SHP77 (cell line): ENCODE measurements at regions not wholly inside any gene's neighbourhood (a gene's known extent, or its start where the extent isn't known, plus 50 kb on each side); places are given as distances from the start of the nearest gene placed in this dataset.
A peak's percentile ranks its signal among the peaks of the same experiment; 100 is the strongest.
"Not testable (repeated sequence)": the region's sequence is repeated elsewhere in the genome, so short reads cannot be mapped to it uniquely, and the experiment has no call there.

Source experiments
- DNase-seq, 2 experiments: peaks; one replicate each; lab custom pipeline; 2025; lab: John Stamatoyannopoulos, UW

DNA sequence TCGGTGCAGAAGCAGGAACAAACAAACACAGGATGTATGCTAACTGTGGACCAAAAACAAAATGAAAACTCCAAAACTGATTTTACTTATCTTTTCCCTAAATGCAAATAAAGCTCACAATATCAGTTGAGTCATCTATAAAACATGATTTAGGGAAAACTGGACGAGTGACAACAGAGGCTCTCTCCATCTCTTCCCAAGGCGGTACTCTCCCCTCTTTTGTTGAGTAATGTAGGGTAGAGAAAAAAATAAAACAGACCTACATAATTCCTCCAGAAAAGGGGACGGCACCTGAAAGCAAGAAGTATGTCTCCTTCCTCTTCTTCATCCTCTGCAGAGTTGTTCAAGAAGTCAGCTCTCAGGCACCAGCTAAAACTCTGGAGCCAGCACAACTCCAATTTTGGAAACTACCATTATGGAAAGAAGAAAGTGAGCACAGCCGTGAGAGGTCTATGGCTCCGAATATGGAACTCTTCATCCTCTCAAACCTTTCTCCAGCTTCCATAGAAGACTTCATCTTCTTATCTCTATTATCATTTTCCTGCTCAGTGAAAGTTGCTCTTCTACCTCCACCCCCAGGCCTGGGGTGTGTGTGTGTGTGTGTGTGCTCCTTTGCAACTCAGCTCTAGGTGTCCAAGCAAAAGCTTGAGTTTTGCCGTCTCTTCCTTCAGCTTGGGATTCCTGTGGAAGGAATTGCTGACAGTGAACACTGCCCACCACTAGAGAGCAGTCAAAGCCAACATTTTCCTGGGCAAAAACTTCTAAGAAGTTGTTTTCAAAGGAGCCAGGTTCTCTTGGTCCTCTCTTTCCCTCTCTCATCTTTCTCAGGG is 155.4 kb downstream of the DIO2 start:
- peak in 1 of 2 experiments; percentile 13 for DNase-seq

DNA sequence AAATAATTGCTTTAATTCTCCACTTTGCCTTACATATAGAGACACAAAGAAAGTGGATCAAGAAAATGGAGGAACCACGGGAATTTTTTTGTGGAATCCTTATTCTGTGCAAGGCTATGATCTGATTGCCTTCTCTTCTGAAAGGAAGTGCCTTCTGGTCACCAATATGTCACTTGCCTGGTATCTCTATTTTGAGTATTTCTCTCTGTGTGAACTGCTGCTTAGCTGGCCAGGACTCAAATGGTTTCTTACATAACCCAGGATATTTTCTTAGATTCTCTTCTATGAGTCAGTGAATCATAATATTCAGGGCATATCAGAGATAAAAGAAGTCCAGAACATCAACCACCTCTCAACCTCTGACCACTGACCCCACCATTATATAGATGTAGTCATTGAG is 156.1 kb downstream of the DIO2 start:
- no peak for DNase-seq

DNA sequence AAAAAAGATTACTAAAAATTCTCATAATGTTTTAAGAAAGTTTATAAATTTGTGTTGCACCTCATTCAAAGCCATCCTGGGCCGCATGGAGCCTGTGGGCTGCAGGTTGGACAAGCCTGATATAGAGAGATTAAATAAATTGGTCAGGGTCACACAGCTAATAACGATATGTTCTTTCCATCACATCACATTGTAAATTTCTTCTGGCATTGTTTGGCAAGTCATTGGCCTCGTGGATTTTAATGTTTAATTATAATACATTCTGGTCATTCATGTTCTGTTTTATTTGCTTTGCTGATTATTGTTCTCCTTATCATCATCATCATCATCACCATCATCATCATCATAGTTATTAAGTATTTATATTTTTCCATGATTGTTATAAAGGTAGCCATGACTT is 157.3 kb downstream of the DIO2 start:
- DNase-seq: no peak

DNA sequence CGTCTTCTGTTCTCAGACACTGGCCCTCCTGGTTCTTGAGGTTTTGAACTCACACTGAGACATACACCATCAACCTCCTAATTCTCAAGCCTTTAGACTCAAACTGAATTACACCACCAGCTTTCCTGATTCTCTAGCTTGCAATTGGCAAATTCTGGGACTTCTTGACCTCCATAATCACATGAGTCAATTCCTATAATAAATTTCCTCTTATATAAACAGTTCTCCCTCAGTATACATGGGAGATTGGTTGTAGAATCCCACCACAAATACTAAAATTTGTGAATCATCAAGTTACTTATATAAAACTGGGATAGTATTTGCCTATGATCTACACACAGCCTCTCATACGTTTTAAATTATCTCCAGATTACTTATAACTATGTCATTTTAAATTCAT is 162.2 kb downstream of the DIO2 start:
- DNase-seq: no peak

DNA sequence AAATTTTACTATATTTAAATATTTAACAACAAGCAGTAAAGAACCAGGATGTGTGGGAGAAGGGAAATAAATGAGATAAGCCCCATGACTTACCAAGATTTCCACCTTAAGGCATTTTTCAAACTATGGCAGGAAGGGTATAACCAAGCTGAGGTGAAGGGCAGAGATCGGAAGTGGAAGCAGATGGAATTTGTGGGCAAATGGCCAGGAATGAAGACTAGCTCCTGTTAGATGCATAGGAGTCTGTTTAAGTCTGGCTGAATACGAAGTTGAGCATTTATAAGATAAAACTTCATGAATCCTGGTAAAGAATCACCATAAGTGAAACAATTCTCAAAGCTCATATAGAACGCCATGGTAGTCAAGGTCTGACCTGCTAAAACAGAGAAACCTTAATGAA is 163.5 kb downstream of the DIO2 start:
- peak in 1 of 2 experiments; percentile 16 for DNase-seq

DNA sequence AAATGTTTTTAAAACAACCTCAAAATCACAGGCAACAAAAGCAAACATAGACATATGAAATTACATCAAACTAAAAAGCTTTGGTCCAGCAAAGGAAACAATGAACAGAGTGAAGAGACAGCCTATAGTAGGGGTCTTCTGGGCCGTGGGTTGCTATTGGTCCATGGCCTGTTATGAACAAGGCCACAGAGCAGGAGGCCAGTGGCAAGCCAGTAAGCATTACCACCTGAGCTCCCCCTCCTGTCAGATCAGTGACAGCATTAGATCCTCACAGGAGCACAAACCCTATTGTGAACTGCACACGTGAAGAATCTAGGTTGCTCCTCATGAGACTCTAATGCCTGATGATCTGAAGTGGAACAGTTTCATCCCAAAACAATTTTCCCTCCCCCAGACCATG is 174.0 kb downstream of the DIO2 start:
- no peak for DNase-seq

DNA sequence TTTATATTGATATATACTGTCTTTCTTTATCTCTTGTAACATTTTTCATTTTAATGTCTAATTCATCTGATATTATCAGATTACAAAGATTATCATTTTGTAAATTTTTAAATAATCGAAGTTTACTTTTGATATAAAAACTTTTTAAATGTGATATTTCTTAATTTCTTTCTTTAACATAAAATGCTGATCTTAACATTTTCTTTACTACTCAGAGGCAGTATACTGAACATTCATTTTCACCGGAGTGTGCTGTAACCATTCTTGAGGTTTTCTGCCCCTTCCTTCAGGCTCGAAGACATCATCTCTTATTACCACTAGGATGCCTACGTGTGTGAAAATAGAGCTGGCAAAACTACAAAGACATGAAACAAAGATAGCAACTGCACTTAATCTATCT is 186.9 kb downstream of the DIO2 start:
- DNase-seq: no peak

DNA sequence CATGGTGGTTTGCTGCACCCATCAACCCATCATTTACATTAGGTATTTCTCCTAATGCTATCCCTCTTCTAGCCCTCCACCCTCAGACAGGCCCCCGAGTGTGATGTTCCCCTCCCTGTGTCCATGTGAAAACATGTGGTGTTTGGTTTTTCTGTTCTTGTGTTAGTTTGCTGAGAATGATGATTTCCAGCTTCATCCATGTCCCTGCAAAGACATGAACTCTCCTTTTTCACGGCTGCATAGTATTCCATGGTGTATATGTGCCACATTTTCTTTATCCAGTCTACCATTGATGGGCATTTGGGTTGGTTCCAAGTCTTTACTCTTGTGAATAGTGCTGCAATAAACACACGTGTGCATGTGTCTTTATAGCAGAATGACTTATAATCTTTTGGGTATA is 192.8 kb downstream of the DIO2 start:
- DNase-seq: not testable (repeated sequence)

DNA sequence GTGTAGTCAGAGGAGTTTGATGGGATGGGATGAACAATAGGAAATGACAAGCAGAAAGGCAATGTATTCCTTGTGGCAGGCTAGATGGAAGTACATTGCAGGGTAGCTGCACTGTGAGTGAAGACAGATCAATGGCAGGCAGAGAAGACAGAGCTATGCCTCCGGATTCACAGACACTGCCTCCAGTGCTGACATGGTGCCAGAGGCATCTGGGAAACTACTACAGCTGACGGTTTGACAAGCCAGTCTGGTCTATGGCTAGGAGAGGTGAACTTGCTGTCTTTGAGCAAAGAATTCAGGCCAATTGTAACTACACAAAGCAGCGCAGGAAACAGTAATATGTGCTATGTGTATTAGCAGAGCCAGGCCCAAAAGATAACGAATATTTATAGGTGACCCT is 193.5 kb downstream of the DIO2 start:
- DNase-seq: no peak

DNA sequence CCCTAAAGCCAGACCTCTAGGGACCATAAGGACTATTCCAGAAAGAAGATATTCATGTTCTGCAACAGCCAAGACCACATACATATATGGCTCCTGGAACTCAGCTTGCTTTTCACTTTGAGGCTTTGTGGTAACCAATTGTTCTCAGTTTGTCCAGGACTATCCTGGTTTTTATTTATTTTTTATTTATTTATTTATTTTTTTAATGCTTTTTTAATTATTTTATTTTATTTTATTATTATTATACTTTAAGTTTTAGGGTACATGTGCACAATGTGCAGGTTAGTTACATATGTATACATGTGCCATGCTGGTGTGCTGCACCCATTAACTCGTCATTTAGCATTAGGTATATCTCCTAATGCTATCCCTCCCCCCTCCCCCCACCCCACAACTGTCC is 201.1 kb downstream of the DIO2 start:
- not testable (repeated sequence) for DNase-seq

DNA sequence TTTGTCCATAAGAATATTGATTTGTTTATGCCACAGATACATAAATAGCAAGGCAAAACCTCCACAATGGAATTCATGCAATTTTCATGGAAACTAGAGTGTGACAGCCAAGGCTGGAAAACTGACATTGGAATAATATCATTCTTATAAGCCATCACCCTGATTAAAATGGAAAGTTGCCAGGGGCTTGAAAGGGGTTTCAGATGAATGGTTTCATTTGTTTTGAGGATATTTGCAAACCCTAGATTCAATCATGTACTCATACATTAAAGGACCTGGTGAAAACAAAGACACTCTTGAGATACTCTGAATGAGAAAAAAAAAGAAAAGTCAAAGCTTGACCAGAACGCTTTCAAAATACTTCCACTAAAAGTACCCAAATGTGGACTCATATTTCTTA is 205.7 kb downstream of the DIO2 start:
- no peak for DNase-seq

DNA sequence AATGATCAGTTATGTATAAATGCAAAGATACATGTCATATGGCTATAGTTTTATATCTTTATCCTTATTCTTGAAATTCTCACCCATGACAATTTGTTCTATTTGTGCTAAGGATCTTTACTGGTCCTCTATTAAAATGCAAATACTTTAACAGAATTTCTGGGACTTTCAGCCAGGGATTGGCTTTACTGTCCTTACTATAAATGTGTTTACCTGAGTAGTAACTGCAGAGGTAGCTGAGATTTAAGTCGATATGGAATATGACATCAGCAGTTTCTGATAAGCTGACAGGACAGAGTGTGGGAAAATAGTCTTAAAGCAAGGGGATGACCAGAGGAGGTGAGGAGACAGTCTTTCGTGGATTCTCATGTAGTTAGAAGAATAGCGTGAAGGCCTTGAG is 206.4 kb downstream of the DIO2 start:
- DNase-seq: no peak

DNA sequence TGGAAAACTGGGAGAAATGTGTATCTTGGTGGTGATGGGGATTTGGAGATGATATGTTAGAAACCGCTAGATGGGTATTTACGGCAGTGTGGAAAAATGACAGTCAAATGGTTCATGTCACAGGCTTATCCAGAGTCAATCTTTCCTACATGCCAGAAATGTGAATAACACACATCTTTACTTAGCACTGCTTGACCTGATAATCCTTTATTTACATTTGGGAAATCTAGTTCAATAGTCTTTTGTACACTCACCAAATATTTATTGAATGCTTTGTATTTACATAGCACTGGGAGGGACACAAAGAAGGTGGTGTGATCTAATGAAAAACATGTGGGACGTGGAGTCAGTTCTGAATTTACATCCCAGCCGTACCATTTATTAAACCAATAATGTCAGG is 208.2 kb downstream of the DIO2 start:
- peak in 1 of 2 experiments; percentile 2 for DNase-seq

DNA sequence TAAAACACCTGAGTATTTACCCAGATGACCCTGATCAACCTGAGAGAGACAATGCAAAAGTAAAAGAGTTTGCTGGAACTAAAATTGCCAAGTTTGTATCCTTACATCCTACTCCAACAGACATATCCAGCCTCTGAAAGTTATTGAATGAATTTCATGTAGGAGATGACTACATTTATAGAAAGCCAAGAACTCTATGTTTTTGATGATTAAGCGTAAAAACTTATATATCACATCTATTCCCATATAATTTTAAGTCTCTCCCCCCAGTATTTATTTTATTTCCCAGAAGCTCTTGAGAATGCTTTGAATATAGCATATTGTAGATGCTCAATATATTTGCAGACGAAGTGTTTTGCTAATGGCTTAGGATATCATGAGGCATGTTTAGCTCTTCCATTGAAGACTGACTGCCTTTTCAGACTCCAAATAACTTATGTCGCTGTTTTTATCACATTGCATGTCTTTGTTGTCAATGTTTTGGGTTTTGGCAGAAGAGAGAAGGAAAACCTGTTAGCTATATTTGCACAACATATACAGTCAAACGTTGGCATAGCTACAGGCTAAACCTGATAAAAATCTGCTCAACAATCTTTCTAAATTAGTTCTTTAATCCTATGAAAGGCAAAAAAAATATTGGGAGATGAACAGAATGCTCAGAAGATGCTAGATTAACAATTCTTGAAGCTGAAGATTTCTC is 213.6 kb downstream of the DIO2 start:
- no peak for DNase-seq

DNA sequence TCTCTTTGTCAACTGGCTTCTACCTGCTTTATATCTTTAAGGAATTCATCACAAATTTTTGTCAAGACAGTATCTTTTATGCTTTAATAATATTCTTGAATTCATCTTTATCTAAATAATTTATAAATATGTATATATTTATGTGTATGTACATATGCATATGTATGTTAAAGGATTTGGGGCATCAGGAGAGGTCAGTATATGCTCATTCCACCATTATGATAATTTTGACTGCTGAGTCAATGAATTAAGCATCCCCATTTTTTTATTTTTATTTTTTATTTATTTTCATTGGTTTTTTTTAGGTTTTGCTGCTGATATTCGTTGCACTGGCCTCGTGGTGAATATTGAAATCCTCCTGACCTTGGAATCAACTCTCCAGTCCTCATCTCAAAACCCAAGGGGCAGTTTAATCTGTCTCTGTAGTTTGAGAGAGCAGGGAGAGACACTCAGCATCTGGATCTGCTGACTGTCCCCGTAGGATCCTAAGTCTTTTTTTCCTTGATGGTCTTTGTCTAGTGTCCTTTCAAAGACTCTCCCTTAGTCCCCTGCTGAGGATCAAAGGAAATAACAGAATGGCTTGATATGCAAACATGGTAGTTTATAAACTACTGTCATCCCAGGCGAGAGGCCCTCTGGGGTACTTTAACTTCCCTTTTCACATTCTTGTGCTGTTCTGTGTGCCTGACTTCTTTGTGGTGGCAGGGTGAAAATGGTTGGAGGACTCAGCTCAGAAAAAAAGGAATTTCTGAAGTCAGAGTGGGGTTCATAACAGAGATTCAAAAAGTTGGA is 218.7 kb downstream of the DIO2 start:
- DNase-seq: no peak

DNA sequence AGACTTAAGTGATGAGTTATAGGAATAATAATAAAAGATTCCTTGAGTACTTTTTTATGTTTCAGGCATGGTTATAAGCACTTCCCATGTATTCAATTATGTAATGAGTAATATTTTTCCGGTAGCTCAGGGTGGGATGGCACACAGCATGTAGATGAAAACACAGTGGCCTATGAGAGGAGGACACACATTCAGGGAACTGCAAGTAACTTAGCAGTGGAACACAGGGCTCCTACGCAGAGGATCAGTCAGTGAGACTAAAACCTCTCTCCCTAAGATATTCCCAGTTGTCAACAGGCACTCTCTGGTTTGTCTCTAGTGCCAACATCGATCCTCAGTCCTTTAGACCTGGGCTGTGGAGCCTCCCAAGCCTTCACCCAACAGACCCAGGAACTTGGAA is 219.4 kb downstream of the DIO2 start:
- no peak for DNase-seq

DNA sequence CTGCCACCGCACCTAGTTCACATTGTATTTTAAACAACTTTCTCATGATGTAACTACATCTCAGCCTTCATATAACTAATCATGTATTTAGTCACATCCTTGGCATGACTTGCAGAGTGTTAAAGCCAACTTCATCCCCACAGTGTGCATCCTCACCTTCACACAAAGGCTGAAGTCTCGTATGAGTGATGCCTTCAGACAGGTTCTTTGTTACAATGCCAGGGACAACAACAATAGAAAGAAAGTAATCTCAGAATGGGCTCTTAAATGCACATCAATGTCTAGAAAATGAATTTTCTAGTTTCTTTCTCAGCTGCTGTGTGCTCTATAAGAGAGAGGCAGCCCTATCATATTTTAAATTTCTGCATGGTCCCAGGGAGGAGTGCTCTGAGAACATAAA is 221.3 kb downstream of the DIO2 start:
- DNase-seq: no peak

DNA sequence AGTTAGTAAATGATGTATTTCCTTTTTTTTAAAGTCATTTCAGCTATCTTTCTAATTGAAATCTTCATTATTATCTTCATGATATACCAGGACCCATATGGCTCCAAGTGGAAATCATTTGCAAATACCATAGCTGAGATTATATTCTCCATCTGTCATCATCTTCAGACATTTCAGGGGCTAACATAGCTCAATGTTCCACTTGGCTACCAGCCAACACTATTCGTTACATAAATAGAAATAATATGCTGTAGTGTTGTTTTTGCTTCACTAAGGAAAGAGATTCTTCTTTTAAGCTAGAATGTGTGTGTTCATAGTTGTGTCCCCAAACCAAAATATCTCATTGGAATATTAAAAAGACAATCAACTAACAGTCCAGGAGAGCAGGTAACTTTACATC is 225.1 kb downstream of the DIO2 start:
- DNase-seq: no peak

DNA sequence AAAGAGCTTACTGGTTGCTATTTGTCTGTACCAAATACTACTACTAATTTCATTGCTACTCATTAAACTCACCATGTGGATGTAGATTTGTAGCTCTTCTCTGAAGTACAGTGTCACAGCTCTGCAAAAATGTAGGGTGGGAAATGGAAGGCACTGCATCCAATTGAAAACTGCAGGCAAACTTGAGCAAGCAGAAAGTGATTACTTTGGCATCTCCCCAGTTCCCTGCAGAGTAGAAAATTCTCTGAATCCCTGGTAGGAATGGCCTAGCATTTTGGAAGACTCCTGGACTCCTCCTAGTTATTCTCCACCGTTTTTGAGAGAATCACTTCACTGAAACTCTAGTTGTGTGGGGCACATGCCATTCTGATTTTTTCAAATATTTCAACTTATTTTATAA is 239.1 kb downstream of the DIO2 start:
- DNase-seq: no peak

DNA sequence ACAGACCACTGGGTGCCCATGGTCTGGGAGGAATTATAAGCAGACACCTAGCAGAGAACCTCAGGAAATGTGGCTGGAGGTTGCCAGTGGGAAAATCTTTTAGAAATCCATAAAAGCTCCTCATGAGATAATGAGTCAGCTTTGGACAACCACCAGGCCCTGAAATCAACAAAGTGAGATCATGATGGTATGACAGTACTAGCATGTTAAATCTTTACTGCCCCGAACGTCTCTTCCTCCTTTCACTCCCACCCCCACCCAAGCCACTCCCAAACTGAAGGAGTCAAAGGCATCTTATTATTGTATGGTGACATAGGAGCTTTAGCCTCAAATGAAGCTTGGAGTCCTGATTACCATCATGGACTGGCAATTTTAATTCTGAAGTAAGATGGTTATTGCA is 240.0 kb downstream of the DIO2 start:
- DNase-seq: no peak

DNA sequence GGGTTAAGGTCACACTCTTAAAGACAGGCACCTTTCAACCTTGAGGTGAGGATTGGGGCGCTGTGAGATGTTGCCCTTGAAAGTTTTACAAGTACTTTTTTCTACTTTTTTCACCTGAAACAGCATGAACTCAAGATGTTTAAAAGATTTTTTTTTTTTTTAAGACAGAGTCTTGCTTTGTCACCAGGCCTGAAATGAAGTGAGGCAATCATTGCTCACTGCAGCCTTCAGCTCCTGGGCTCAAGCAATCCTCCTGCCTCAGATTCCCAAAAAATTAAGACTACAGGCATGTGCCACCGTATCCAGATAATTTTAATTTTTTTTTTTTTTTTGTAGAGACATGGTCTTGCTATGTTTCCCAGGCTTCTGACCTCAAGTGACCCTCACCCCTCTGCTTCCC is 243.9 kb downstream of the DIO2 start:
- no peak for DNase-seq

DNA sequence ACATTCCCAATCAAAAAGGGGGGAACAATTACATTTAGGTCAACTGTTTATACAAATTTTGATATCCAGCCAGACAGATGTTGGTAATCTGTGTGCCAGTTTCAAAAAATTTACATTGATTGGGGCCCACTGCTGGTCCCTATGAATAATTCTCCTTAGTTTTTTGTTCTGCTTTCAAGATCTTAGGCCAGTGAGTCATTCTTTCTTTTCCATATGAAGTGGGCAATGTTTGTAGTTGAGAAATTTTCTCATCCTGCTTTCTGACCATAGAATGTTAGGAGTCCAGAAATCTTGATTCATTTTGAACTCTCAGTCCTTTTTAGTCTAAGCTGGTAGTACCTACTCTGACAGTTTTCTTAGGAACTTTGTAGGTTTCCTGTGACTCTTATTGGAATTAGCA is 244.3 kb downstream of the DIO2 start:
- DNase-seq: no peak

DNA sequence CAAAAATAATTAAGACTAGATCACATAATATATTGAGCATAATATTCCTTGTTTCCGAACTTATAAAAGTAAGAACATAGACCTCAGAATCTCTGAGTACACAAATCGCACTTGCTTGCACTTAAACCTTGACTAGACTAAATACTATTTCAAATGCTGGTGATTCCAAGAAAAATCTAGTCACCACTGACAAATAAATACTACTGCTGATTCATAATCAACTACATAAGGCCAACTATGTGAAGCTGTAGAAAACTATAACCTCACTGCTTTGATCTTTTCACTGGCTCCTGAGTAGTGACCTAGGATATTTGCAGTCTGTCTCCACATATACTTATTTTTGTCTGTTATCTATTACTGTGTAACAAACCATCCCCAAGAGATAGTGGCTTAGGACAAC is 245.4 kb downstream of the DIO2 start:
- no peak for DNase-seq
